ENCODE measurements at regions not wholly inside any gene's neighbourhood (a gene's known extent, or its start where the extent isn't known, plus 50 kb on each side); places are given as distances from the start of the nearest gene placed in this dataset.

DNA sequence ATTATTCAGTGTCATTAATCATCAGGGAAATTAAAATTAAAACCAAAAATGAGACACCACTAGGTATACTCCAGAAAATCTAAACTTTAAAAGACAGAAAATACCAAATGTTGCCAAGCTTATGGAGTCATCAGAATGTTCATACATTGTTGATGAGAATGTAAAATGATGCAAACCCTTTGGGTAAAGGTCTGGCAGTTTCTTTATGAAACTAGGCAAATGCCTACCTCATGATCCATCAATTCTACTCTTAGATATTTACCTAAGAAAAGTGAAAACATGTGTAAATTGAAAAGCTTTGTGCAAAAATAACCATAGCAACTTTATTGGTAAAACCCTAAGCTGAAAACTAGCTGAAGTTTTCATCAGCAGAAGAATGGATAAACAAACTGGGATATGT, 329.5 kb upstream of the MEOX2 start:
- ATAC-seq (no peak), DNase-seq (ENCODE audit: low read depth, low spot score) (no peak)
- Histone ChIP-seq H3K9me3 (ENCODE audit: control insufficient read depth, insufficient read depth, low read depth, low read length) (peaks cover 6% of the 10 kb centered on the region; the same call in 1 of the 2 replicates), H3K27ac (ENCODE audit: low read length) (no peak overlapping the region), H3K4me3 (ENCODE audit: low read depth in 2 of 2, low read length in 2 of 2) (no peak overlapping the region), H3K36me3 (ENCODE audit: control insufficient read depth, insufficient read depth, low read length) (no peaks in the 10 kb centered on the region), H3K27me3 (ENCODE audit: control insufficient read depth, insufficient read depth, low read length) (no peaks in the 10 kb centered on the region), H3K4me1 (ENCODE audit: control insufficient read depth, insufficient read depth, low read length) (no peaks in the 10 kb centered on the region)
- POLR2A ChIA-PET: no interaction called here
- TF ChIP-seq REST (IDR thresholded peaks at IDR 0.05; ENCODE audit: insufficient read depth in 1 of 2, low read depth in 2 of 2, low read length in 1 of 2) (no peak), POLR2AphosphoS5 (IDR thresholded peaks at IDR 0.05; ENCODE audit: low read depth, low read length) (no peak), TCF7L2 (IDR thresholded peaks at IDR 0.05; ENCODE audit: low read depth, low read length) (no peak), SIN3A (IDR thresholded peaks at IDR 0.05; ENCODE audit: borderline replicate concordance, insufficient read depth, low read depth, low read length) (no peak)
- TF ChIP-seq, protein P1, sequence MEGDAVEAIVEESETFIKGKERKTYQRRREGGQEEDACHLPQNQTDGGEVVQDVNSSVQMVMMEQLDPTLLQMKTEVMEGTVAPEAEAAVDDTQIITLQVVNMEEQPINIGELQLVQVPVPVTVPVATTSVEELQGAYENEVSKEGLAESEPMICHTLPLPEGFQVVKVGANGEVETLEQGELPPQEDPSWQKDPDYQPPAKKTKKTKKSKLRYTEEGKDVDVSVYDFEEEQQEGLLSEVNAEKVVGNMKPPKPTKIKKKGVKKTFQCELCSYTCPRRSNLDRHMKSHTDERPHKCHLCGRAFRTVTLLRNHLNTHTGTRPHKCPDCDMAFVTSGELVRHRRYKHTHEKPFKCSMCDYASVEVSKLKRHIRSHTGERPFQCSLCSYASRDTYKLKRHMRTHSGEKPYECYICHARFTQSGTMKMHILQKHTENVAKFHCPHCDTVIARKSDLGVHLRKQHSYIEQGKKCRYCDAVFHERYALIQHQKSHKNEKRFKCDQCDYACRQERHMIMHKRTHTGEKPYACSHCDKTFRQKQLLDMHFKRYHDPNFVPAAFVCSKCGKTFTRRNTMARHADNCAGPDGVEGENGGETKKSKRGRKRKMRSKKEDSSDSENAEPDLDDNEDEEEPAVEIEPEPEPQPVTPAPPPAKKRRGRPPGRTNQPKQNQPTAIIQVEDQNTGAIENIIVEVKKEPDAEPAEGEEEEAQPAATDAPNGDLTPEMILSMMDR (IDR thresholded peaks at IDR 0.05): no peak
- no TSS peak for BruUV-seq (replicated peaks)
- intact Hi-C loops (cut with micrococcal nuclease; ENCODE audit: unreplicated experiment): no loop called here
- in situ Hi-C loops (cut with HindIII; ENCODE audit: low pct_unique_long_range_greater_than_20kb, low sequenced_read_pairs): no loop called here
- CTCF ChIA-PET: no interaction called here

- Histone ChIP-seq H3K27me3 (ENCODE audit: control insufficient read depth, insufficient read depth, low read length) (no peaks in the 10 kb centered on the region), H3K27ac (ENCODE audit: low read length) (no peak overlapping the region), H3K4me1 (ENCODE audit: control insufficient read depth, insufficient read depth, low read length) (no peaks in the 10 kb centered on the region), H3K9me3 (ENCODE audit: control insufficient read depth, insufficient read depth, low read depth, low read length) (peaks cover 6% of the 10 kb centered on the region; the same call in 1 of the 2 replicates), H3K36me3 (ENCODE audit: control insufficient read depth, insufficient read depth, low read length) (no peaks in the 10 kb centered on the region), H3K4me3 (ENCODE audit: low read depth in 2 of 2, low read length in 2 of 2) (no peak overlapping the region)
- ATAC-seq (no peak), DNase-seq (ENCODE audit: low read depth, low spot score) (no peak)
- TF ChIP-seq REST (IDR thresholded peaks at IDR 0.05; ENCODE audit: insufficient read depth in 1 of 2, low read depth in 2 of 2, low read length in 1 of 2): no peak
- TF ChIP-seq SIN3A (IDR thresholded peaks at IDR 0.05; ENCODE audit: borderline replicate concordance, insufficient read depth, low read depth, low read length): no peak
- TF ChIP-seq, protein P1 (IDR thresholded peaks at IDR 0.05): no peak
- CTCF ChIA-PET: no interaction called here
- in situ Hi-C loops (cut with HindIII; ENCODE audit: low pct_unique_long_range_greater_than_20kb, low sequenced_read_pairs) (loop anchor here (5.0 kb wide), 1 partner anchor 33 kb away; no protein-coding TSS in a partner anchor), intact Hi-C loops (cut with micrococcal nuclease; ENCODE audit: unreplicated experiment) (no loop called here)
- POLR2A ChIA-PET: no interaction called here
- BruUV-seq (replicated peaks): no TSS peak
These were observed 327.5 kb upstream of the MEOX2 start for GRCh38 chr7:16014031-16014430.

Measured in Panc1 (cell line).